ENCODE measurements at regions not wholly inside any gene's neighbourhood (a gene's known extent, or its start where the extent isn't known, plus 50 kb on each side); places are given as distances from the start of the nearest gene placed in this dataset.
"Not testable (repeated sequence)": the region's sequence is repeated elsewhere in the genome, so short reads cannot be mapped to it uniquely, and the experiment has no call there.

GRCh38 chrX:104513162-104513561 is 52.8 kb upstream of the IL1RAPL2 start:
- DNase-seq: no peak

- DNase-seq: no peak
Measured at GRCh38 chrX:104510801-104511200, 55.2 kb upstream of the IL1RAPL2 start.

GRCh38 chrX:104502460-104502859 is 63.5 kb upstream of the IL1RAPL2 start:
- no peak for DNase-seq

- no peak for DNase-seq
Measured at GRCh38 chrX:104488811-104489210, 77.2 kb upstream of the IL1RAPL2 start.

GRCh38 chrX:104486691-104487090 is 79.3 kb upstream of the IL1RAPL2 start:
- no peak for DNase-seq

- no peak for DNase-seq
Measured at GRCh38 chrX:104482757-104483156, 83.2 kb upstream of the IL1RAPL2 start.

GRCh38 chrX:104469771-104470170 is 96.2 kb upstream of the IL1RAPL2 start:
- no peak for DNase-seq

GRCh38 chrX:104459796-104460195 is 106.2 kb upstream of the IL1RAPL2 start:
- DNase-seq: no peak

- not testable (repeated sequence) for DNase-seq
Measured at GRCh38 chrX:104457130-104457529, 108.9 kb upstream of the IL1RAPL2 start.

- DNase-seq: no peak
Measured at GRCh38 chrX:104450316-104450715, 115.7 kb upstream of the IL1RAPL2 start.

GRCh38 chrX:104445591-104445990 is 120.4 kb upstream of the IL1RAPL2 start:
- DNase-seq: no peak

GRCh38 chrX:104435249-104435648 is 130.8 kb upstream of the IL1RAPL2 start:
- no peak for DNase-seq

- DNase-seq: no peak
Measured at GRCh38 chrX:104432321-104432720, 133.7 kb upstream of the IL1RAPL2 start.

GRCh38 chrX:104430742-104431119 is 135.3 kb upstream of the IL1RAPL2 start:
- no peak for DNase-seq

- no peak for DNase-seq
Measured at GRCh38 chrX:104430072-104430741, 135.8 kb upstream of the IL1RAPL2 start.

GRCh38 chrX:104428231-104428630 is 137.8 kb upstream of the IL1RAPL2 start:
- no peak for DNase-seq

- DNase-seq: no peak
Measured at GRCh38 chrX:104427693-104428092, 138.3 kb upstream of the IL1RAPL2 start.

- no peak for DNase-seq
Measured at GRCh38 chrX:104427073-104427472, 138.9 kb upstream of the IL1RAPL2 start.

- DNase-seq: no peak
Measured at GRCh38 chrX:104420907-104421306, 145.1 kb upstream of the IL1RAPL2 start.

GRCh38 chrX:104419926-104420325 is 146.1 kb upstream of the IL1RAPL2 start:
- DNase-seq: no peak

GRCh38 chrX:104419211-104419610 is 146.8 kb upstream of the IL1RAPL2 start:
- no peak for DNase-seq

GRCh38 chrX:104411800-104412199 is 154.2 kb upstream of the IL1RAPL2 start:
- DNase-seq: no peak

- DNase-seq: no peak
Measured at GRCh38 chrX:104400387-104400786, 145.7 kb upstream of the ESX1 start.

- no peak for DNase-seq
Measured at GRCh38 chrX:104392350-104392749, 137.6 kb upstream of the ESX1 start.

GRCh38 chrX:104391906-104392305 is 137.2 kb upstream of the ESX1 start:
- DNase-seq: no peak

Measured in activated CD8-positive, alpha-beta memory T cell treated with anti-CD3 and anti-CD28 coated beads for 24 hours (primary cell).